ENCODE measurements at regions not wholly inside any gene's neighbourhood (a gene's known extent, or its start where the extent isn't known, plus 50 kb on each side); places are given as distances from the start of the nearest gene placed in this dataset.

DNA sequence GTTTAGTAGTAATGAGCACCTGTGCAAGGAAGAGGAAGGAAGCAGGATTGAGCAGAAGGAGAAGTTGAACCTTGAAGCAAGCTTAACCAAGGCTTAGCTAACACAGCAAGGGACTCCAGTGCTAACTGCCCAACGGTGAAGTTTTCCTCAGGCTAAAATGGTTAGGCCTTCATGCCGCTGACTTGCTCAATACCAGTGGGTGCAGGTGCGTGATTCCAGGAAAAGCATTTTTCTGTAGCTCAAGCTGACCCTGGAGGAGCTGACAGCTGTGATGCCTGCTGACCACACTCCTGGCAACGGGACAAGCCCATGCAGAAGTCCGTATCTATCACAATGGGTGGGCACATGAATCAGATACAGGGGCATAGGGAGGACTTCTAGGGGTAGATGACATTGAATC is 76.5 kb upstream of the FGGY start:
- DNase-seq (ENCODE audit: low spot score) = no peak
- TF ChIP-seq, protein P1, sequence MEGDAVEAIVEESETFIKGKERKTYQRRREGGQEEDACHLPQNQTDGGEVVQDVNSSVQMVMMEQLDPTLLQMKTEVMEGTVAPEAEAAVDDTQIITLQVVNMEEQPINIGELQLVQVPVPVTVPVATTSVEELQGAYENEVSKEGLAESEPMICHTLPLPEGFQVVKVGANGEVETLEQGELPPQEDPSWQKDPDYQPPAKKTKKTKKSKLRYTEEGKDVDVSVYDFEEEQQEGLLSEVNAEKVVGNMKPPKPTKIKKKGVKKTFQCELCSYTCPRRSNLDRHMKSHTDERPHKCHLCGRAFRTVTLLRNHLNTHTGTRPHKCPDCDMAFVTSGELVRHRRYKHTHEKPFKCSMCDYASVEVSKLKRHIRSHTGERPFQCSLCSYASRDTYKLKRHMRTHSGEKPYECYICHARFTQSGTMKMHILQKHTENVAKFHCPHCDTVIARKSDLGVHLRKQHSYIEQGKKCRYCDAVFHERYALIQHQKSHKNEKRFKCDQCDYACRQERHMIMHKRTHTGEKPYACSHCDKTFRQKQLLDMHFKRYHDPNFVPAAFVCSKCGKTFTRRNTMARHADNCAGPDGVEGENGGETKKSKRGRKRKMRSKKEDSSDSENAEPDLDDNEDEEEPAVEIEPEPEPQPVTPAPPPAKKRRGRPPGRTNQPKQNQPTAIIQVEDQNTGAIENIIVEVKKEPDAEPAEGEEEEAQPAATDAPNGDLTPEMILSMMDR (IDR thresholded peaks at IDR 0.05; ENCODE audit: unreplicated experiment) = no peak
- Mint-ChIP-seq H3K36me3 (ENCODE audit: low read depth, unreplicated experiment) (peaks cover 7% of the 10 kb centered on the region), H3K27ac (ENCODE audit: unreplicated experiment) (no peak overlapping the region), H3K4me3 (ENCODE audit: unreplicated experiment) (no peak overlapping the region), H3K27me3 (ENCODE audit: unreplicated experiment) (peaks cover 3% of the 10 kb centered on the region), H3K4me1 (ENCODE audit: unreplicated experiment) (no peaks in the 10 kb centered on the region), H3K9me3 (ENCODE audit: unreplicated experiment) (peaks cover 7% of the 10 kb centered on the region)

DNA sequence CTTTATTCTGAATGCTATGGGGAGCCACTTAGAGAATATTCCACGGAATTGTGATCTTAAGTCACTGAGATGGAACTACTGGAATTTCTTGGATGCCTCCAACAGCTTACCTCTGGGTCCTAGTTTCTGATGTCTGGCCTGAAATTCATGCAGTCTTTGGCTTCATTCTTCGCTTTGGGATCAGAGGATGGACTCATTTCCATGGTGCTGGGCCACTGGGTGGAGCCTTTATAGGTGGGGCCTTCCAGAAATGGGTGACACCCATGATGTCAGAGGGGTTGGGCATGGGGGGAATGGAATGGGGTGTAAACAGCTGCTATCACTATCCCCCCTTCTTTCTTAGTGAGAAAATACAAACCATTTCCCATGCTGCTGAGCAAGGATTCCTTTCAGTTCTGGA is 73.7 kb upstream of the FGGY start:
- no peaks in the 10 kb centered on the region for H3K36me3 Mint-ChIP-seq (ENCODE audit: low read depth, unreplicated experiment)
- peaks cover 6% of the 10 kb centered on the region for H3K27me3 Mint-ChIP-seq (ENCODE audit: unreplicated experiment)
- H3K9me3 Mint-ChIP-seq (ENCODE audit: unreplicated experiment) = no peaks in the 10 kb centered on the region
- H3K27ac Mint-ChIP-seq (ENCODE audit: unreplicated experiment) = no peak overlapping the region
- H3K4me3 Mint-ChIP-seq (ENCODE audit: unreplicated experiment) = no peak overlapping the region
- H3K4me1 Mint-ChIP-seq (ENCODE audit: unreplicated experiment) = no peaks in the 10 kb centered on the region
- TF ChIP-seq, protein P1 (IDR thresholded peaks at IDR 0.05; ENCODE audit: unreplicated experiment) = no peak
- DNase-seq (ENCODE audit: low spot score) = no peak

DNA sequence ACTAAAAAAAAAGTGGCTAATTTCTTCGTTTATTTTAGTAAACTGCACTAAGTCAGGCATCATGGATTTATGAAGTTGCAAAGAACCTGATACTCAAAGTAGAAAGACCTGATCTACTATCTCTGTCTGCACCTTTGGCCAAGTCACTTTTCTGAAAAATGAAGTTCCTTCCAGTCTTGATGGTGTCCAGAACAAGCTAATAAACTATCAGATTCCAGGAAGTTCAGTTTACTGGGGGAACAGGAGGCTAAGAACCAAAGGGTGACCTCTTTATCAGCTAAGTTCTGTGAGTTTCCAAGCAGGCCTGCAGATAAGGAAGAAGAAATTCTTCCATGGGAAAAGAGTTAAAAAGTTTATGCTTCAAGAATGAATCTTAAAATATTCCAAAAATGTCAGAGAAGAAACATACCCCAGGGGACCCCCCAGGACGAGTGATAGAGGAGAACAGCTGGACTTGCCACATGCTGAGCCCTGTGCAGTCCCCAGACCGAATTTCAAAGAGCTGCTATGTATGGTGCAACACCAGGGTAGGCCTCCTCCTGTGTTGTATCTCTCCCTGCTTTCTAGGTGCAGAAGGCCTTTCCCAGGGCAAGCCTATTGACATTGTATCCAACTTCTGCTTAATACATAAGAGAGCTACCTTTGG is 72.8 kb upstream of the FGGY start:
- H3K36me3 Mint-ChIP-seq (ENCODE audit: low read depth, unreplicated experiment) = no peaks in the 10 kb centered on the region
- H3K9me3 Mint-ChIP-seq (ENCODE audit: unreplicated experiment) = no peaks in the 10 kb centered on the region
- H3K27ac Mint-ChIP-seq (ENCODE audit: unreplicated experiment) = no peak overlapping the region
- DNase-seq (ENCODE audit: low spot score) = no peak
- peaks cover 6% of the 10 kb centered on the region for H3K27me3 Mint-ChIP-seq (ENCODE audit: unreplicated experiment)
- TF ChIP-seq, protein P1 (IDR thresholded peaks at IDR 0.05; ENCODE audit: unreplicated experiment) = no peak
- no peak overlapping the region for H3K4me3 Mint-ChIP-seq (ENCODE audit: unreplicated experiment)
- H3K4me1 Mint-ChIP-seq (ENCODE audit: unreplicated experiment) = no peaks in the 10 kb centered on the region

DNA sequence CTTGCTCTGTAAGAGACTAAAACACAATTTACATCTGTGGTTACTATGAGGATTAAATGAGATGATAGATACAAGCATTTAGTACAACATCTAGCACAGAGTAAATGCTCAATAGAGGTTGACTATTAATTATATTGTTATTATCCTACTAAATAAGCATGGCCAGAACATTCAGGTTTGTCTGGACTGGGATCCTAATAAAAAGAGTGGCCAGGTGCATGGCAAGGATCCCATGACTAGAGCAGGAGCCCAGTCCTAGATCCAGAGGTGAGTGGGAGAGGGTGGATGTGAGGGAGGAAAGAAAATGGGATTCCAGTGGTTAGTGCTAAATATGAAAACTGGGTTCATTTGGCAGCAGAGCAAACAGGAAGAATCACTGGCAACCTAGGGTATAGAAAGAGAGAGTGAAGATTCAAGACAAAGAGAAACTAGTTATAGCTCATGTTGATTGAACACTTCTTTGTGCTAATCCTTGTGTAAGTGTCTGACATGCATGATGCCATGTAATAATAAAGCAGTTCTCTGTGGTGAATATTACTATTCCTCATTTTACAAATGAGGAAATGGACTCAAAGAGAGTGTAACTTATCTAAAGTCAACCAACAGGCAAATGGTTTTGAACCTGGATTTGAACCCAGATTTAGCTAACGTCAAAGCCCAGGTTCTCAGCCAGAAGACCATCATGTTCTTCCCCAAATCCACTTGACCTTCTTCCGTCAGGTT is 71.1 kb upstream of the FGGY start:
- Mint-ChIP-seq H3K27ac (ENCODE audit: unreplicated experiment) (no peak overlapping the region), H3K9me3 (ENCODE audit: unreplicated experiment) (no peaks in the 10 kb centered on the region), H3K36me3 (ENCODE audit: low read depth, unreplicated experiment) (no peaks in the 10 kb centered on the region), H3K4me1 (ENCODE audit: unreplicated experiment) (no peaks in the 10 kb centered on the region), H3K4me3 (ENCODE audit: unreplicated experiment) (no peak overlapping the region), H3K27me3 (ENCODE audit: unreplicated experiment) (peaks cover 4% of the 10 kb centered on the region)
- no peak for DNase-seq (ENCODE audit: low spot score)
- TF ChIP-seq, protein P1 (IDR thresholded peaks at IDR 0.05; ENCODE audit: unreplicated experiment) = no peak

DNA sequence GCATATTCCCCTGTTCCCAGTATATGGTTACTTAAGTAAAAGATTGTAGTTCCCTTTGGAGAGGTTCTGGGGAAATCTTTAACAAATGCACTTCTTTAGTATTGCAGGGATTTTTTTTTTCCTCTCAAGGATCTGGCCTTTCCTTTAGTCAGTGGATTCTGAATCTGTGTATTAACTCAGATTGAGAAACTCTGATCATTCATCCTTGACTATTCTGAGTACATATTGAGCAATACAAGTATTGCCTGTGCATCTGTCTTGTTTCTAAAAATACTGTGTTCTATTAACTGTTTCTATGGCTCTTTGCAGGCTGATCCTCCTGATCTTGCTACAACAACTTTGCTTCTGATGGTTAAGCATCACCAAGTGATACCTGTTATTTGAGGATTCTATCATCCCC is 67.8 kb upstream of the FGGY start:
- Mint-ChIP-seq H3K9me3 (ENCODE audit: unreplicated experiment) (no peaks in the 10 kb centered on the region), H3K4me1 (ENCODE audit: unreplicated experiment) (no peaks in the 10 kb centered on the region), H3K27me3 (ENCODE audit: unreplicated experiment) (peaks cover 3% of the 10 kb centered on the region), H3K36me3 (ENCODE audit: low read depth, unreplicated experiment) (no peaks in the 10 kb centered on the region), H3K27ac (ENCODE audit: unreplicated experiment) (no peak overlapping the region), H3K4me3 (ENCODE audit: unreplicated experiment) (no peak overlapping the region)
- no peak for DNase-seq (ENCODE audit: low spot score)
- TF ChIP-seq, protein P1 (IDR thresholded peaks at IDR 0.05; ENCODE audit: unreplicated experiment) = no peak

All from endothelial cell (in vitro differentiated cells).